ENCODE measurements at regions not wholly inside any gene's neighbourhood (a gene's known extent, or its start where the extent isn't known, plus 50 kb on each side); places are given as distances from the start of the nearest gene placed in this dataset.

DNA sequence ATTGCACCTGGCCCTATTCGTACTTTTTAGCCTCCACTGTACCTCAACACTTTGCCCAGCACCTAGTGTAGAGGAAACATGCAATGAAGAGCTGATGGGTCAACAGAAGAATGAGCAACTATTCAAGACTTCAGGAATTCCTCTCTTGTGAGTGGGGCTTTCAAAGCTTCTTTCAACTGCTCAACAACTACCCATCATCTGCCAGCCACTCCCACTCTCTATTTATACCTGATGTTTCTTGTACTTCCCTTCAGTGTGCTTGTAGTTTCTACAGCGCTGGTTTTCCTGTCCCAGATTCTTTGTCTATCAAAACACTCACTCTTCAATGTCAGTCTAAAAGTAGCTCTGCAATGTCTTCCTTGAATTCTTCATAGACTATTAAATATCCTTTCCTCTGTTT is 168.3 kb upstream of the LPP start:
- Histone ChIP-seq H3K4me1 (ENCODE audit: low read depth, poor library complexity, severe bottlenecking) (no peaks in the 10 kb centered on the region), H3K27ac (no peak overlapping the region)

DNA sequence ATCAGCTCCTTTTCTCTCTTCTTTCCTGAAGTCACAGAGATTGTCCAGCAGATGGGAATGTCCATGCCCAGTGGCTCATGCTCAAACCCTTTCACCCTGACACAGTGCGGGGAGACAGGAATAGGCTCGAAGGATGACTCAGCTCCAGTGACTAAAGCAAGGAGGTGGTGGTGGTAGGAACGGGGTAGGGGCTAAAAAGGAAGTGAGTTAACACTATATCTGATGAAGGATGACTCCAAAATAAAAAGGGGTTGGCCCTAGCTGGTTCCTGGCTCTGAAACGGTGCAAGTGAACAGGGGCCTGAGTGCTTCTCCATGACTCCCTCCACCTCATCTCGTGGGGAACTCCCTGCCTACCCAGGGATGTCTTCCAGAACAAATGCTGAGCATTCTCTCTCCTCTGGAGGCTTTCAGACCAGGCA is 167.4 kb upstream of the LPP start:
- no peak overlapping the region for H2AFZ ChIP-seq (ENCODE audit: low read depth)
- no peak overlapping the region for H3K9ac ChIP-seq

More for the DNA sequence above, 168.3 kb upstream of the LPP start:
- Histone ChIP-seq H3K36me3 (ENCODE audit: insufficient read depth) (no peaks in the 10 kb centered on the region), H3K4me2 (no peak overlapping the region), H3K9ac (no peak overlapping the region), H3K27me3 (ENCODE audit: insufficient read depth, low read depth) (no peaks in the 10 kb centered on the region), H3K4me3 (IDR thresholded peaks at IDR 0.05; ENCODE audit: insufficient read depth, low read depth, low read length) (no peak overlapping the region), H3K79me2 (ENCODE audit: insufficient read depth, low read depth) (no peaks in the 10 kb centered on the region), H2AFZ (ENCODE audit: low read depth) (no peak overlapping the region), H4K20me1 (ENCODE audit: insufficient read depth) (no peaks in the 10 kb centered on the region)
- TF ChIP-seq, protein P1, sequence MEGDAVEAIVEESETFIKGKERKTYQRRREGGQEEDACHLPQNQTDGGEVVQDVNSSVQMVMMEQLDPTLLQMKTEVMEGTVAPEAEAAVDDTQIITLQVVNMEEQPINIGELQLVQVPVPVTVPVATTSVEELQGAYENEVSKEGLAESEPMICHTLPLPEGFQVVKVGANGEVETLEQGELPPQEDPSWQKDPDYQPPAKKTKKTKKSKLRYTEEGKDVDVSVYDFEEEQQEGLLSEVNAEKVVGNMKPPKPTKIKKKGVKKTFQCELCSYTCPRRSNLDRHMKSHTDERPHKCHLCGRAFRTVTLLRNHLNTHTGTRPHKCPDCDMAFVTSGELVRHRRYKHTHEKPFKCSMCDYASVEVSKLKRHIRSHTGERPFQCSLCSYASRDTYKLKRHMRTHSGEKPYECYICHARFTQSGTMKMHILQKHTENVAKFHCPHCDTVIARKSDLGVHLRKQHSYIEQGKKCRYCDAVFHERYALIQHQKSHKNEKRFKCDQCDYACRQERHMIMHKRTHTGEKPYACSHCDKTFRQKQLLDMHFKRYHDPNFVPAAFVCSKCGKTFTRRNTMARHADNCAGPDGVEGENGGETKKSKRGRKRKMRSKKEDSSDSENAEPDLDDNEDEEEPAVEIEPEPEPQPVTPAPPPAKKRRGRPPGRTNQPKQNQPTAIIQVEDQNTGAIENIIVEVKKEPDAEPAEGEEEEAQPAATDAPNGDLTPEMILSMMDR (conservative IDR thresholded peaks at IDR 0.05; ENCODE audit: low read depth, low read length) = no peak

DNA sequence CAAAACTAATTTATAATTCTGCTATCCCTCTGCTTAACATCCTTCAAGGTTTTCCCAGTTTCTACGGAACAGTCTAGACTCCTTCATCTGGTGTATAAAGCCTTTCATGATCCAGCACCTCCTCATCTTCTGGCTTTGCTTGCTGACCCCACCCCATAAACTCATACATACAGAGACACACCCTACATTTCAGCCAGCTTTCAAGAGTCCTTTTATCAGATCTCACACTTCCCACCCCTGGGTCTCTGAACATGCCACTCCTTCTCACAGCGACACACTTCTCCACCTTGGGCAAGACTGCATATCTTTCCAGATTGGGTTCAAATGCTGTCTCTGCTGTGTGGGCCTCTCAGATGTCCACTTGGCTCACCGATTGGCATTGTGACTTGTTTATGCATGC is 166.8 kb upstream of the LPP start:
- H3K36me3 ChIP-seq (ENCODE audit: insufficient read depth) = no peaks in the 10 kb centered on the region
- H3K27ac ChIP-seq = no peak overlapping the region
- H2AFZ ChIP-seq (ENCODE audit: low read depth) = no peak overlapping the region
- H3K27me3 ChIP-seq (ENCODE audit: insufficient read depth, low read depth) = no peaks in the 10 kb centered on the region
- no peaks in the 10 kb centered on the region for H3K4me1 ChIP-seq (ENCODE audit: low read depth, poor library complexity, severe bottlenecking)
- no peaks in the 10 kb centered on the region for H3K79me2 ChIP-seq (ENCODE audit: insufficient read depth, low read depth)
- TF ChIP-seq, protein P1 (conservative IDR thresholded peaks at IDR 0.05; ENCODE audit: low read depth, low read length) = no peak
- H3K4me3 ChIP-seq (IDR thresholded peaks at IDR 0.05; ENCODE audit: insufficient read depth, low read depth, low read length) = no peak overlapping the region
- H3K4me2 ChIP-seq = no peak overlapping the region
- H4K20me1 ChIP-seq (ENCODE audit: insufficient read depth) = no peaks in the 10 kb centered on the region
- no peak overlapping the region for H3K9ac ChIP-seq

More for the DNA sequence above, 167.4 kb upstream of the LPP start:
- no peak overlapping the region for H3K27ac ChIP-seq
- H4K20me1 ChIP-seq (ENCODE audit: insufficient read depth) = no peaks in the 10 kb centered on the region
- no peaks in the 10 kb centered on the region for H3K79me2 ChIP-seq (ENCODE audit: insufficient read depth, low read depth)
- H3K4me2 ChIP-seq = no peak overlapping the region
- H3K4me1 ChIP-seq (ENCODE audit: low read depth, poor library complexity, severe bottlenecking) = no peaks in the 10 kb centered on the region
- H3K36me3 ChIP-seq (ENCODE audit: insufficient read depth) = no peaks in the 10 kb centered on the region
- H3K27me3 ChIP-seq (ENCODE audit: insufficient read depth, low read depth) = no peaks in the 10 kb centered on the region
- no peak overlapping the region for H3K4me3 ChIP-seq (IDR thresholded peaks at IDR 0.05; ENCODE audit: insufficient read depth, low read depth, low read length)
- TF ChIP-seq, protein P1 (conservative IDR thresholded peaks at IDR 0.05; ENCODE audit: low read depth, low read length) = no peak

DNA sequence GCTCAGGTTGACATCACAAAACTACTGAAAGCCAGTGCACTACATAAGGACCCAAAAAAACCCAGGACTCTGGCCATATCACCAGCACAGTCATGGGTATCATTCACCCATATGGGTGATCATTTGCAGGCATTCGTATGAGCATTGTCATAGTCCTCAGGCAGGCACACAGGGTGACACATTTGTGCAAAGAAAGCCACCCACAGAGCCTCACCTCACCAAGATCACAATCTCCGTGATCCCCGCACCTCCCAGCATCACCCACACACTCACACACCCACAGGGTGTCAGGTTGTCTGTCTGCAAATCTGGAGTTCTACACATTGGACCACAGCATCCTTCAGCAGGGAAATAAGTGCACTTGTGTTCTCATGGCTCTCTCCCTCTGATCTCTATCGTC is 166.0 kb upstream of the LPP start:
- Histone ChIP-seq H3K4me3 (IDR thresholded peaks at IDR 0.05; ENCODE audit: insufficient read depth, low read depth, low read length) (no peak overlapping the region), H3K4me1 (ENCODE audit: low read depth, poor library complexity, severe bottlenecking) (no peaks in the 10 kb centered on the region), H3K27ac (no peak overlapping the region), H3K4me2 (no peak overlapping the region), H3K79me2 (ENCODE audit: insufficient read depth, low read depth) (no peaks in the 10 kb centered on the region), H3K27me3 (ENCODE audit: insufficient read depth, low read depth) (no peaks in the 10 kb centered on the region), H4K20me1 (ENCODE audit: insufficient read depth) (no peaks in the 10 kb centered on the region), H2AFZ (ENCODE audit: low read depth) (no peak overlapping the region), H3K36me3 (ENCODE audit: insufficient read depth) (no peaks in the 10 kb centered on the region), H3K9ac (no peak overlapping the region)
- TF ChIP-seq, protein P1 (conservative IDR thresholded peaks at IDR 0.05; ENCODE audit: low read depth, low read length) = no peak
